ENCODE measurements at regions not wholly inside any gene's neighbourhood (a gene's known extent, or its start where the extent isn't known, plus 50 kb on each side); places are given as distances from the start of the nearest gene placed in this dataset.

GRCh38 chr20:12815778-12816408 is 192.9 kb upstream of the SPTLC3 start:
- peaks cover 15% of the 10 kb centered on the region for H3K4me1 ChIP-seq (ENCODE audit: low read depth, poor library complexity, severe bottlenecking)
- TF ChIP-seq, protein P1, sequence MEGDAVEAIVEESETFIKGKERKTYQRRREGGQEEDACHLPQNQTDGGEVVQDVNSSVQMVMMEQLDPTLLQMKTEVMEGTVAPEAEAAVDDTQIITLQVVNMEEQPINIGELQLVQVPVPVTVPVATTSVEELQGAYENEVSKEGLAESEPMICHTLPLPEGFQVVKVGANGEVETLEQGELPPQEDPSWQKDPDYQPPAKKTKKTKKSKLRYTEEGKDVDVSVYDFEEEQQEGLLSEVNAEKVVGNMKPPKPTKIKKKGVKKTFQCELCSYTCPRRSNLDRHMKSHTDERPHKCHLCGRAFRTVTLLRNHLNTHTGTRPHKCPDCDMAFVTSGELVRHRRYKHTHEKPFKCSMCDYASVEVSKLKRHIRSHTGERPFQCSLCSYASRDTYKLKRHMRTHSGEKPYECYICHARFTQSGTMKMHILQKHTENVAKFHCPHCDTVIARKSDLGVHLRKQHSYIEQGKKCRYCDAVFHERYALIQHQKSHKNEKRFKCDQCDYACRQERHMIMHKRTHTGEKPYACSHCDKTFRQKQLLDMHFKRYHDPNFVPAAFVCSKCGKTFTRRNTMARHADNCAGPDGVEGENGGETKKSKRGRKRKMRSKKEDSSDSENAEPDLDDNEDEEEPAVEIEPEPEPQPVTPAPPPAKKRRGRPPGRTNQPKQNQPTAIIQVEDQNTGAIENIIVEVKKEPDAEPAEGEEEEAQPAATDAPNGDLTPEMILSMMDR (conservative IDR thresholded peaks at IDR 0.05; ENCODE audit: low read depth, low read length), result no peak
- H2AFZ ChIP-seq (ENCODE audit: low read depth), result no peak overlapping the region
- no peaks in the 10 kb centered on the region for H4K20me1 ChIP-seq (ENCODE audit: insufficient read depth)
- no peaks in the 10 kb centered on the region for H3K36me3 ChIP-seq (ENCODE audit: insufficient read depth)
- H3K9ac ChIP-seq, result no peak overlapping the region
- H3K27ac ChIP-seq, result no peak overlapping the region
- no peaks in the 10 kb centered on the region for H3K79me2 ChIP-seq (ENCODE audit: insufficient read depth, low read depth)
- H3K4me2 ChIP-seq, result no peak overlapping the region; the same call in 1 of the 2 replicates
- H3K4me3 ChIP-seq (IDR thresholded peaks at IDR 0.05; ENCODE audit: insufficient read depth, low read depth, low read length), result no peak overlapping the region
- H3K27me3 ChIP-seq (ENCODE audit: insufficient read depth, low read depth), result no peaks in the 10 kb centered on the region

GRCh38 chr20:12821249-12821648 is 187.5 kb upstream of the SPTLC3 start:
- no peaks in the 10 kb centered on the region for H3K79me2 ChIP-seq (ENCODE audit: insufficient read depth, low read depth)
- no peak overlapping the region for H3K4me3 ChIP-seq (IDR thresholded peaks at IDR 0.05; ENCODE audit: insufficient read depth, low read depth, low read length)
- no peaks in the 10 kb centered on the region for H3K4me1 ChIP-seq (ENCODE audit: low read depth, poor library complexity, severe bottlenecking)
- no peaks in the 10 kb centered on the region for H3K27me3 ChIP-seq (ENCODE audit: insufficient read depth, low read depth)
- H4K20me1 ChIP-seq (ENCODE audit: insufficient read depth), result no peaks in the 10 kb centered on the region
- no peak overlapping the region for H3K27ac ChIP-seq
- H3K9ac ChIP-seq, result no peak overlapping the region
- no peaks in the 10 kb centered on the region for H3K36me3 ChIP-seq (ENCODE audit: insufficient read depth)
- H2AFZ ChIP-seq (ENCODE audit: low read depth), result no peak overlapping the region
- TF ChIP-seq, protein P1 (conservative IDR thresholded peaks at IDR 0.05; ENCODE audit: low read depth, low read length), result no peak
- H3K4me2 ChIP-seq, result no peak overlapping the region

DNA sequence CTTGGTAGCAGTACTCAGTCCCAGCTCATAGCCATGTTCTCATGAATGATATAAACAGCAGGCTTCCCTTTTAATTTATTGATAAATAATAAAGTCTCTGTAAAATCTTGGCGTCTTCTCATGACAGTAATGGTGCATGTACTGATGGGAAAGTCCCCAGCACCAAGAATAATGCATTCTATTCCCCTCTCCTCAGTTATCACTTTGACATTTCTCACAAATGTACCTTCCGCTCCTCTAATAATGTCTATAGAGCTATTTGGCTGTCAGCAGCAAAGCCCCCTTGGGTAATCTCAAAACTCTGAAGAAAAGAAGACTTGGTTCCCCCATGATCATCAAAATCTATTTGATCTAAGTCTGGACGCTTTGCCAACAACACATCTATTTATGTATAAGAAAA is 185.0 kb upstream of the SPTLC3 start:
- Histone ChIP-seq H3K36me3 (ENCODE audit: insufficient read depth) (no peaks in the 10 kb centered on the region), H3K27me3 (ENCODE audit: insufficient read depth, low read depth) (no peaks in the 10 kb centered on the region), H2AFZ (ENCODE audit: low read depth) (no peak overlapping the region), H4K20me1 (ENCODE audit: insufficient read depth) (no peaks in the 10 kb centered on the region), H3K27ac (no peak overlapping the region), H3K79me2 (ENCODE audit: insufficient read depth, low read depth) (no peaks in the 10 kb centered on the region), H3K4me2 (no peak overlapping the region), H3K4me3 (IDR thresholded peaks at IDR 0.05; ENCODE audit: insufficient read depth, low read depth, low read length) (no peak overlapping the region), H3K4me1 (ENCODE audit: low read depth, poor library complexity, severe bottlenecking) (no peaks in the 10 kb centered on the region), H3K9ac (no peak overlapping the region)
- TF ChIP-seq, protein P1 (conservative IDR thresholded peaks at IDR 0.05; ENCODE audit: low read depth, low read length), result no peak

- Histone ChIP-seq H3K36me3 (ENCODE audit: insufficient read depth) (no peaks in the 10 kb centered on the region), H3K27ac (no peak overlapping the region), H4K20me1 (ENCODE audit: insufficient read depth) (no peaks in the 10 kb centered on the region), H2AFZ (ENCODE audit: low read depth) (no peak overlapping the region), H3K4me3 (IDR thresholded peaks at IDR 0.05; ENCODE audit: insufficient read depth, low read depth, low read length) (no peak overlapping the region), H3K79me2 (ENCODE audit: insufficient read depth, low read depth) (no peaks in the 10 kb centered on the region), H3K27me3 (ENCODE audit: insufficient read depth, low read depth) (no peaks in the 10 kb centered on the region), H3K9ac (no peak overlapping the region), H3K4me1 (ENCODE audit: low read depth, poor library complexity, severe bottlenecking) (no peaks in the 10 kb centered on the region), H3K4me2 (no peak overlapping the region)
- TF ChIP-seq, protein P1 (conservative IDR thresholded peaks at IDR 0.05; ENCODE audit: low read depth, low read length), result no peak
These were observed 184.2 kb upstream of the SPTLC3 start for GRCh38 chr20:12824328-12825225.

Measured in KMS-11 (cell line).